NCI-H524 treated with DMSO at 0.1 percent for 48 hours (cell line): ENCODE measurements at regions not wholly inside any gene's neighbourhood (a gene's known extent, or its start where the extent isn't known, plus 50 kb on each side); places are given as distances from the start of the nearest gene placed in this dataset.

ENCODE experiments used
- DNase-seq: peaks from one replicate; lab custom pipeline; 2025; lab: John Stamatoyannopoulos, UW

DNA sequence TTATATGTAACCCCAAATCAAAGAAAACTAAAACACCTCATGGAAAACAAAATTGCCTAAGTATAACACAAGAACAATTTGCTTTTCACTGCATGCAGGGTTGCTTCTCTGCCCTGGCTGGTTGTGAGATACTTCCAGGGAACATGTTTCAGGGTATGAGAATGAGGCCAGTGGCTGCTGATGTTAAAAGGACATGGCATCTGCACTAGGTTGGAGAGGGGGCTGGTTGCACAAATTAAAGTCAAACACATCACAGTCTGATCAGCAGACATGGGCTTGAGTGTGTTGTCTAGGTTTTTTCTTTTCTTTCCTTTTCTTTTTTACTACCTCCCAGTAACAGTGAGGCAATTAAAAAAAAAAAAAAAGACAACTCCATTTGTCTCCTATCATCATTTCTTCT, 374.9 kb downstream of the MCTP2 start:
- DNase-seq = no peak

DNA sequence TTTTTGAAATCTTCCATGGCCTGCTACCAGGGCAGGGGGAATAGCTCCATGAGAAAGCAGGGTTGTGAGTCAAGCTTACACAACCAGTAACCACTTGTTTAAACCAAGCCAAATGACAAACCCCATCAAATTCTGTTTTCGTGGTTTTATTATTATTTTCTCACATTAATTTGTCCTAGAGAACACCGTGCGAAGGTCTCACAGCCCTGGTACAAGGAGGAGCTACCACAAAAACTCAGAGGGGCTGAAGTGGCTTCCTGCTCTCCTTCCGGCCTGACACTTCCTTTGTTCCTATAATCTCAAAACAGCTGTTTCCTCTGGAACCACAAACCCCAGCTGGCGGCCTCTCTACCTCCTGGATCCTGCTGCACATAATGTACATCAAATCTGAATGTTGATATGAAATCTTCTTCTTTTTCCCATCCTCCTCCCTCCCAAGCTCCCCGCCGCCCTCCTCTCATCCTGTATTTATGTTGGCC, 375.9 kb downstream of the MCTP2 start:
- no peak for DNase-seq

DNA sequence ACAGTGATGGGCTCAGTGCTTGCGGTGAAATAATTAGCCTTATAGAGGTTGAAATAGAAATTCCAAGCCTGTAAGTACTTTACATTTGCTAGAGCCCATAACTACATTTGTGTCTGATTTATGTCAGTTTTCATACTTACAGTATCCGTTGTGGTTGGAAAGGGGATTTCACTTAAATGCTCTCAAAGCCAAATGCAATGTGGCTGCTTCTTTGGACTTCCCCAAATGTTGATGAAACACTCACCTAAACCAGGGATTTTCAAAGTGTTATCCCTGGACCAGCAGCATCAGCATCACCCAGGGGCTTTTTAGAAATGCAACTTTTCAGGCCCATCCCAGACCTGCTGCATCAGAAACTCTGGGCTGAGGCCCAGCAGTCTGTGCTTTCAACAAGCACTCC, 378.7 kb downstream of the MCTP2 start:
- DNase-seq = no peak

DNA sequence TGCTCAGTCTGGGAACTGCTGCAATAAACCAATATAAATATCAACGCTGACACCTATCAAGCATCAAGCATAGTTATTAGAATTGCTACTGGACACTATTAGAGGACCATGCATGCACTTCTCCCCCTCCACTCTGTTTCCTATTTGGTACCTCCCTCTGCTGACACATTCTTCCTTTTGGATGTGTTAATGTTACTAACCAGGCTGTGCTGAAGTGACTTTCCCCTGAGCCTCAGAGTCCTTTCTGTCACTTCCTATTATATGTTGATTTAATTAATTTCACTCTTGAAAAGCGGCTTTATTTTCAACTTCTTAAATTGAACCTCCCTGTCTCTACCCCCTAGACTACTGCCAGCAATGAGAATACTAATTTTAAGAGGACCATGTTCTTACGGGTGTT, 379.1 kb downstream of the MCTP2 start:
- no peak for DNase-seq

DNA sequence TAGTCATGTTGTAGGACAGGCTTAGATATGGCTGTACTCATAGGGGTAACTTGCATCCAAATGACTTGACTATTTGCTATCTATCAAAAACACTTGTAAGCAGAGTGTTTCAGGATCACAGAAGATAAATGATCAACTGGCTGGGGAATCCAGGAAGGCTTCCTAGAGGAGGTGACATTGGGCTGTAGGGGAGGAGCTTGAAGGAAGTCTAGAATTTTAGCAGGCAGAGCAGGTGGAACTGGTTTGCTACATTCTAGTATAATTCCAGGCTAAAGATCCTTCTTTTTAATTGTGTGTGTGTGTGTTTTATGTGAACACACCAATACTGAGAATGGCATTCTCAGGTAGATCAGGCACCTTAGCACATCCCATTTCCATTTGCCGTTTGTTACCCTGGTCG, 380.3 kb downstream of the MCTP2 start:
- no peak for DNase-seq

DNA sequence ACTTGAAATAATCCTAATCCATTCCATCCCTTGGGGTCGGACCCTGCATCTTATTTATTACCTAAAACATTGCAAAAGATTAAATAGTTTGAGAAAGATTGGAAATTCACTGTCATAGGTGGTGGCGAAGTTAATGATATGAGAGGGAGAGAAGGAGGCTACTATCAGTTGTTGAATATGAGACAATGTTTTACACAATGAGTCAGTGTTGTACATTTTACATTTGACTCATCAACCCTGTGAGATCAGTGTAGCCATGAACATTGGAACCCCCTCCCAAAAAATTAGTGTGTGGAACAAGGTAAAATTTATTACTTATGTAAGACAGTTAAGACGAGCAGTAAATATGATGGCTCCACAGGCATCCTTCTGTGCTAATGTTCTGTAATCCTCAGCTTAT, 384.3 kb downstream of the MCTP2 start:
- no peak for DNase-seq

DNA sequence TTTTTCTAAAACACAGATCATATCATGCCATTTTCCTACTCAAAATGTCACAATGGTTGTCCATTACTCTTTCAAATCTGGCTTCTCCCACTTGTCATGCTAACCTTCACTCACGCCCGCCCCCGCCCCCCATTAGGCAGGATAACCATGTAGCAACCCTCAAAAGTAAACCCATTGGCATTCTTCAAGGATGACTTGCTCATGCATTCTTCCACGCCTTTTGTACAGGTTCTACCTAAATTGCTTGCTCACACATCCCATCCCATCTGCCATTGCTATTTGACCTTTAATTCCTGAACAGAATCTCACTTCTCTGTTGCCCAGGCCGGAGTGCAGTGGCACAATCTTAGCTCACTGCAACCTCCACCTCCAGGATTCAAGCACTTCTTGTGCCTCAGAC, 389.3 kb downstream of the MCTP2 start:
- DNase-seq = no peak

DNA sequence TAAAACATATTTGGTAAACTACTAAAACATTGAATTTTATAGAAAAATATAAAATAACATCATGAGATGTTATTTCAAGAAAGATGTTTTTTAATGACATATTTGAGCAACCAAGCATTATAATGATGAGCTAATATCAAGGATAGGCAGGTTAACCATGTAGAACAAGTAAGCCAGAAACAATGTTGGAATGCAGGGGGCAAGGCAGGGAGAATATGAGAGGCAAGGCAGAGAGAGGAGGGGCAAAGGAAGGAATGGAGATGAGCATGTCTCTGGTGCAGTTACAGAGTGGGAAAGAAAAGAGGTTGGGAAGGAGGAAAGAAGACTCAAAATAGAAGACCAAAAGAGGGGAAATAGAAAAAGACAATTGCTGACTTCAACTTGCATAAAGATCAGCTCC, 390.4 kb downstream of the MCTP2 start:
- DNase-seq = no peak

DNA sequence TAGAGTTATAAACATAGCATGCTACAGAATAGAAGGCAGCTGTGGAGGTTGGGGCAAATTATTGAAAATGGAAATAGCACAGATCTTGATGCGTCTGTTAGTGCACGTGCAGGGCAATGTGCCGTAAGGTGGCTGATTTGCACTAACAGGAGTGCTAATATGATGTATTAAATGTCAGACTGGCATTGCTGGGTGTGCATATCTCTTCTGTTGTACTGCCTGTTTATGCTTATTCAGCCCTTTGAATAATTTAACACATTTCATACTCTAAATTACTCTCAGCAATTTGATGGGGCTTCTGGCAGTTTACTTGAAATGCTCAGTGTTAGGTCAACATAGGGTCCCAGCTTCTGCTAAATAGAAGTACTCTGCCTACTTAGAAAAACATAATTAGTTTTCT, 395.6 kb downstream of the MCTP2 start:
- no peak for DNase-seq

DNA sequence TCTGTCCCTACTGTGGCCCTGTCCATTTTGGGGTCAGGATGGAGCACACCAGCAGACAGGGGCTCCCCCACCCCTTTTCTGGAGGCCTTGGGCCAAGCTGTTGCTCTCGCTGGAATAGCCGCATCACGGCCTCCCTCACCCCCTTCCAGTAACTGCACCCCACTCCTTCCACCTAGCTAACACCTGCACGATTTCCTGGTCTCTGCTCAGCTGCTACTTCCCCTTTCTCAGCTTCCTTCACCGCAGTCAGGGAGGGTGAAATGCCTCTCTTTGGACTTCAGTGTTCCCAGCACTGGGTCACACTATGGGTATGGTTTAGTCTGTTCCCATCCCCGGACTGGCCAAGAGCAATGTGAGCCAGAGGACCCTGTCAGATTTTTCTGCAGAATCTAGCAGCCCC, 400.2 kb downstream of the MCTP2 start:
- DNase-seq = no peak

DNA sequence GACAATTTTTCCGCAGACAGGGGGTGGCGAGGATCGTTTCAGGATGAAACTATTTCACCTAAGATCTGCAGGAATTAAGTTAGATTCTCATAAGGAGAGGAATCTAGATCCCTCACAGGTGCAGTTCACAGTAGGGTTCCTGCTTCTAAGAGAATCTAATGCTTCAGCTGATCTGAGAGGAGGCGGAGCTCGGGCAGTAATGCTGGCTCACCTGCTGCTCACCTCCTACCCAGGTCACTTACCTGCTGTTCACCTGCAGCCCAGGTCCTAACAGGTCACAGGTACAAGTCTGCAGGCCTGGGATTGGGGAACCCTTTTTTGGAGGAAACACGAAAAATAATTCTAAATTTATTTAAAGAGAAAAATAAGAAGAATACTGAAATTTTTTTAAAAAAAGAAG, 406.8 kb downstream of the MCTP2 start:
- DNase-seq = no peak

DNA sequence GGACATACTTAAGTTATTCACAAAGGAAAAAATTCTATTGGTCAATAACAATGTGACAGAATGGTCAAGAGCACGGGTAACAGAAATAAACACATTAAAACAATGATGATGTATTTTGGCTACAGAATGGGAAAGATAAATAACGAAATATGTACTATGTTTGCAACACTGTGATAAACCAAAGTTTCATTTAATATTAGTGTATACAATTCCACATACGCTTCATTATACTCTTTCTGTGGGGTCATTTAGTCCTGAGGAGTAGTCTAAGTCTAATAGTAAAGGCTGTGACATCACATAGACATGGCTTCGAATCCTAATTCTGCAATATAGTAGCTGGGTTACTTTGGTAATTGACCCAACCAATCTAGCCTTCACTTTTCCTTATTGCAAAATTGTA, 408.3 kb downstream of the MCTP2 start:
- no peak for DNase-seq

DNA sequence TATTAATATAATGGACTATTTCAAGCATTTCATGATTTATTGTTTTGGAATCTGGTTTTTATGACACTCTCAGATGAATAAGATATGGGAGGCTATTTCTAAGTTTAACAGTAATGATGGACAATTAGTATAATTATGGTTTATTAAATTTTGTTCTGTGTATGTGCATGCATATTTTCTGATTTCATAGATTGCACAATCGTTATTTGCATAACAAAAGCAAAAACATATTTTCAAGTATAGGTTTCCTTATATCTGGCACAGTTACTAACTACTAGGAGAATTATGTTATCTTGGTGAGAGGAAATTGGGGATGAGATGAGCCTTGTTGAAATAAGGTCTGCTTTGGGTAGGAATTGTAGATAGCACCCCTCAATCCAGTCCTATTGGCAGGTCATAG, 413.1 kb downstream of the MCTP2 start:
- DNase-seq = no peak

DNA sequence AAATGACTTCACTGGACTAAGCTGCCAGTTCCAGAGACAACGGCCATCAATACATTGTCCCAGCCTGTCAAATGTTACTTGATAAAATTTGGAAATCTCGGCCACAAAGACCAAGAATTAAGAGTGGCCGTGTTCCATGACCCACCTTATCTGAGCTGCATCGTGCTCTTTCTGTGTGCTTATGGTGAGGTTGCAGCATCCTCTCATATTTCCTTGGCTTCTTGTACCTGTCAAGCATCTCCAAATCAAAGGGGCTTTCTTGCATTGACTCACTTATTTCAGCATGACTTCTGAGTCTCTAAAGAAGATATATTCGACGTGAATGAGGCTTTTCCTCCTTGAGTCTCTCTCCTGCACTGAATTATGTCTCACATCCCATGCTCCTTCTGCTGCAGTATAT, 421.7 kb downstream of the MCTP2 start:
- no peak for DNase-seq

DNA sequence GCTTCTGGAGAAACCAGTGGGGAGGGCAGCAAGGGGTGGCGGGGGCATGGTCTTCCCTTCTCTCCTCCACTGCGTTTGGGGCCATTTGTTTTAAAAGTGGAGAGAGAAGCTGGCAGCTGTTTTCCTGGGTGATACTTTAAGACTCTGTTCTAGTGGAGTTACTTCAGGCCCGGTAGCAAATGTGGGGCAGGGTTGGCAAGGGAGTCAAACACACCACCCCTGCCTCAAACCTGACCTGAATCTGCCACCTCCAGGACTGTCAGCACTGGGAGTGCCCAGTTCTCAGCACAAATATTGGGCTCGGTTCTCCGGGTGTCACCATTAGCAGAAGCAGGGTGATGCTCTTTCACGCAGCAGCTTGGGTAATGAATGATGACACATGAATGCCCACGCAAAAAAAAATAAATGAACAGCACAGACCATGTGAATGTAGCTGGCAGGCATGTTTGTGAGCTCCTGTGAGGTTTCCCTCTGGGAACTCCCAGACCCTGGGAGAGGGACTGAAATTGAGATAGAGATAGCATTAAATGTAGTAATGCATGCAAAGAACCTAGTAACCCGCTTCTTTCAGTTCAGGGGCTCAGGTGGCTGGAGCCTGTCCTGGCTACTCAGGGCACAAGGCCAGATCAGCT, 424.0 kb downstream of the MCTP2 start:
- DNase-seq = no peak

DNA sequence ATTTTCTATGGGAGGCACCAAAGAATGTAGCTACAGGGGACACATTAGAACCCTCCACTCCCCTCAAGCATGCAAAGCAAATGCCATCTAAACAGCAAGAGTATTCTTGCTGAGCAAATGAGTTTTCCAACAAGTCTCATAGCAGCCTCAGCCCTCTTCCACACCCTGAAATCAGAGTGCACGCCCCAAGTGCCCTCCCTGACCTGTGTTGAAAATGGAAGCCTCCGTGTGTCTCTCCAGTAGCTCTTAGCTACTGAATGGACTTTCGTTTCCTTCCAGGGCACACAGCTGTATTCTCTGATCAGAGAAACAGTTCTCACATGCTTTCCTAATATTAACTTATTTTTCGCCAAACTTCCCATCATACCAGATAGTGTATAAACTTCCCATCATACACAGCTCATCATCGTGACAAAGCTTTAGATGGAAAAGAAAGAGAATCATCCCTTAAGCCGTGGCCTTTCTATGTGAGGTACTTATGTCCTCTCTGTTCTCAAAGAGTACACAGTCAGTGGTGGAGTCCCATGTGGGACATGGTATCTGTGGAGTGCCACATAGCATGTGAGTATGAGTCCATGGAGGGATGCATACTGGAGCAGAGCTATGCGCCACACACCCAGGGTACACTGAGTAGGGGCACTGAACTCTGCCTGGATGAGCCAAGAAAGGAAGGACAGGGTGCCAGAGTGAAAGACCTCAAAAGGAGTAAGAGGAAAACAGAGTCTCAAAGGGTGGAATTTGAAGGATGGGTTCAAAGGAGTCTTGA, 434.5 kb downstream of the MCTP2 start:
- no peak for DNase-seq

DNA sequence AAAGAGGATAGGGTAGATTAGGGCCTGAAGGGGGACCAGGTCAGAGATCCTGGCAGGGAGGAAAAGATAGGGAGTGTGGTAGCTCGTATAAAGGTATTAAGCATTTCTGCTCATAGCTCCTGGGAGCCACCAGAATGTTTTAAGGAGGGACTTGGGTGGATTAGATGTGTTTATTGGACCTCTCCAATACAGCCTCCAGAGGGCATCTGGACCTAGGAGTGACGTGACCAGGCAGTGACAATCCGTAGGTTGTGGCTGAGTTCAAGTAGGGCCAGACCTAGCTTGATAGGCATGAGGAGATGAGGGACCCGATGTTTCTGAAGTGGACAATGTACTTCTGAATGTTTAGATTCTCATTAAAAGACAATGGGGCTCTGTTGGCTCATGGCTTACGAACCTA, 435.2 kb downstream of the MCTP2 start:
- DNase-seq = no peak

DNA sequence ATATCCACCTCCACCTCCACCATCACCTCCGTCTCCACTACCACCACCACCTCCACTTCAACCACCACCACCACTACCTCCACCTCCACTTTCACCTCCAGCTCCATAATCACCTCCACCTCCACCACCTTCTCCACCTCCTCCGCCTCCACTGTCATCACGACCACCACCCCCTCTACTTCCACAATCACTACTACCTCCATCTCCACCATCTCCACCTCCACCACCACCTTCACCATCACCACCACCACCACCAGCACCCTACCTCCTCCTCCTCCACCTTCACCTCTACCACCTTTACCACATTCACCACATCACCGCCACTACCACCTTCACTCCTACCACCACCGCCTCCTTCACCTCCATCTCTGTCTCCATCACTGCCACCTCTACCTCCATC, 435.7 kb downstream of the MCTP2 start:
- DNase-seq = no peak

DNA sequence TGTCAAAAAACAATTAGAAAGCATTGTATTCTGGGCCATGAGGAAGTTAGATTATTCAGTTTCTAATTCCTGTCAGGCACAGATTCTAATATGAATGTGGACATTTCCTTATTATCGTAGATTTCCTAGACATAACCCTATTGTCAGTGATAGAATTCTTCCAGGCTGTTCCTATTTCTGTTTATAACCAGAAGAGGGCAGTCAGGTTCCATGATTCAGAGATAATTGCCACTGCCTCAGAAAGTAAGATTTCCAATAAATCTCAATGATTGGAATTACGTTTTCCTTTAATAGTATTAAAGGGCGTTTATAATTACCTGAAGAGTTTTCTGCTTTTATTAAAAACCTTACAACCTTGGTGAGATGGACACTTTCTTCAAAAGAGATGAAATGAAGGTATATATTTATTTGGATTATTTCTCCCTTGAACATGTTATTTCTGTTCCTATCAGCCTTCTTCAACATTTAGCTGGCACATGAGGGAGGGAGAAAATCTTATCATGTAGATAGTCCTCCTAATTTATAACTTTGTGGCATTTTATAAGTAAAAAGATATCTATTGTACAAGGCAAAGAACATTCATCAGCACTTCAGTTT, 439.2 kb downstream of the MCTP2 start:
- peak; percentile 15 for DNase-seq

DNA sequence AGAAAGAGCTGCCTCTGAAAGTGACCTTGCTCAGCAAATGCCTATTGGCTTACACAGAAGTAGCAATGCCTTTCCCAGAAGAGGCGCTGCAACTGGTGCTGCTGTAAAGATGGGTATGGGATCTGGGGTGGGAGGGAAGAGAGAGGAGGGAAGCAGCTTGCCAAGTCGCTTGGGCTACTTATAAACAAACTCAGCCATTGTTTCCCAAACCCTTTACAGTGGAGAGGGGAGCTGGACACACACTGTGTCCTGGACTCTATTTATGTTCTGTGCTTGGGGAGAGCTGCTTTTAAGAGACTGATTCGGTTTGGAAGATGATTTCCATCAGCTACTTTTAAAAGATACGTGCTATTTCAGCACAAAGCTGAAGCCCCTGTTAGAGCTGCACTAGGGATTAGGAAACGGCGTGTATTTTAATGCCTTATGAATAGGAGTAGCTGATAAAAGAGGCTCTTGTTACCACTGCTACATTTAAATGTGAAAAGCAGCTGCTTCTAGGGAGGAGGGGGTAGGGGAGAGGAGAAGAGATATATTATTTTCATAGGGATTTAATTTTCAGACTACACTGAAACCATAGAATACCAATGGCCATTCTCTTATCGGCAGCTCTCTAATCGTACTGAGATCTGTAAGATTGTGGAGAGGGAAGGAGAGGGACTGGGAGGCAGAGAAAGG, 440.6 kb downstream of the MCTP2 start:
- peak; percentile 73 for DNase-seq

DNA sequence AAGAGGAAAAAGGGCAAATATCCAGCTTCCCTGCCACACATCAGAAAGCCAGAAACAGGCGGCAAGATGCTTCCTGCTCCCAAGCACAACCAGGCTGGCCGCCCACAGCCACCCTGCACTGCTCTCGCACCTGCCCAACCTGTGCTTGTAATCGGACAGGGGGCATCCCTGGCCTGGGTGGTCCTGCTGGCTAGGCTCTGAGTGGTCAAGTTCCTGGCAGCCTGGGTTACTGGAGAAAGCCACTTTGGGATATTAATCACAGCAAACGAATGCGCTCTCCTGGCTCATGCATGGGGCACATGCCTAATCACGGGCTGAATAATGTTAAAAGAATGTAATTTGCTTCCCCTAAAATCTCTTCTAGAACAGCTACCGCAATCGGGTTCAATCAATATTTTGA, 442.4 kb downstream of the MCTP2 start:
- DNase-seq = no peak

DNA sequence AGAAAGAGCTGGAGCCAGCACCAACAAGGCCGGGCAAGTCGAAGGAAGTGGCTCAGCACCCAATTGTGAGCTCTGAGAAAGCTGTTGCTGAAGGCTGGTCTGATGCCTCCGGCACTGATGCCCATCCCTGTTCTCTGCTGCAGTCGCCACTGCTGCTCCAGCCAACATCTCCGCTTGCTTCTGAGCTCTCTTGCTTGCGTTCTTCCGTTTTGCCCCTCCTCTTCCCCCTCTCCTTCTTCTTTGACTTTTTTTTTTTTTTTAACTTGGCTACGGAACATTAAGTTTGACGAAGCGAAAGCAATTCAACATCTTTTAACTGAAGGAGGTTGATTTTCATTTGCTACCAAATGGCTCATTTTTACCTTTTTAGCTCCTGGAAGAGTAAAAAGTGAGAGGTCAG, 442.9 kb downstream of the MCTP2 start:
- DNase-seq = no peak

DNA sequence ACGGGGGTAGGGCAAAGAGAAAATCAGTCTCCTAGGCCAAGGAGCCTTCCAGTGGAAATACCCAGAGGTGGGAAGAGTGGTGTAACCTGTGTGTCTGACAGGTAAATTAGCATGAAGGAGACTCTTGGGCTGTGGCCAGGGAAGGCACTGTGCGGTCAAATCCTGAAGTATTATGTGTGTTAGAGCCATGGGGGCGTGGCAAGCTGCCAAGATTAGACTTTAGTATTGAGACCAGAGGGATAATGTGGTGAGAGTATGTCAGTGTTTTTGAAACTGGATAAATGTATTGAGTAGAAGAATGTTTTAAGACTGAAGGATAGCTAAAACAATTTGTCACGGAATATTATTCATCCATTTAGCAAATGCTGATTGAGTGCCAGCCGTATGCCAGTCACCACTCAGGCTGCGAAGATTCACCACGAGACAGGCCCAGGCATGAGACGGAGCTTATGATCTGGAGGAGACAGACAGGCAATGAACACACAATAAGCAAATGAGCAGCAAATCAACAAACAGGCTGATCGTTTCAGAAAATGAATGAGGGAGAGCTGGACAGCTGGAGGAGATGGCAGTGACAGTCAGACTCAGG, 445.9 kb downstream of the MCTP2 start:
- peak; percentile 9 for DNase-seq
